Panc1 (cell line): ENCODE measurements at regions not wholly inside any gene's neighbourhood (a gene's known extent, or its start where the extent isn't known, plus 50 kb on each side); places are given as distances from the start of the nearest gene placed in this dataset.

Experiments
- ATAC-seq: fragments of 200-7000 bp; cut with Tn5 transposase; 2 replicates; pipeline ENCODE4 v1.9.1; 2020; ENCODE audit warnings: mild to moderate bottlenecking, moderate library complexity
- BruUV-seq: library from RNA; stranded (reverse); fragments of 400-500 nt; replicated peaks from 2 replicates; lab custom pipeline; 2021; lab: Mats Ljungman, UMichigan
- CTCF ChIA-PET: fragments of 300-600 bp; sonication (Branson Sonifier 250); formaldehyde crosslinking; loops from one replicate; lab custom pipeline; 2022; ENCODE audit warnings: antibody characterized with exemption; lab: Charles Lee
- POLR2A ChIA-PET: fragments of 300-600 bp; sonication (Branson Sonifier 250); formaldehyde crosslinking; loops from one replicate; lab custom pipeline; 2022; ENCODE audit warnings: antibody characterized with exemption; lab: Charles Lee
- DNase-seq: peaks from one replicate; pipeline ENCODE4 v3.0.0-alpha.2; 2010; ENCODE audit warnings: low read depth, low spot score
- H3K27ac ChIP-seq: 2 replicates; pipeline ENCODE4 v1.5.1; 2011; ENCODE audit warnings: mild to moderate bottlenecking, low read length, inconsistent platforms
- H3K27me3 ChIP-seq: fragments of 200-500 bp; sonication (Bioruptor generic); 2 replicates; pipeline ENCODE4 v1.6.0; 2014; ENCODE audit warnings: low read length, inconsistent platforms; ENCODE audit not compliant: control insufficient read depth, insufficient read depth
- H3K36me3 ChIP-seq: fragments of 200-500 bp; sonication (Bioruptor generic); 2 replicates; pipeline ENCODE4 v1.5.1; 2014; ENCODE audit warnings: inconsistent platforms, mild to moderate bottlenecking, low read length, moderate library complexity; ENCODE audit not compliant: control insufficient read depth, insufficient read depth
- H3K4me1 ChIP-seq: 2 replicates; pipeline ENCODE4 v1.5.1; 2011; ENCODE audit warnings: inconsistent platforms, mild to moderate bottlenecking, low read length, moderate library complexity; ENCODE audit not compliant: control insufficient read depth, insufficient read depth
- H3K4me3 ChIP-seq, 2 experiments: 2 replicates each; pipeline ENCODE4 v1.5.1; 2011 to 2012; ENCODE audit warnings: low read depth in 2 of 2, low read length in 2 of 2, mild to moderate bottlenecking in 2 of 2, inconsistent platforms in 1 of 2, moderate library complexity in 1 of 2
- H3K9me3 ChIP-seq: fragments of 200-500 bp; sonication (Bioruptor generic); 2 replicates; pipeline ENCODE4 v1.5.1; 2014; ENCODE audit warnings: low read depth, mild to moderate bottlenecking, inconsistent platforms, low read length, moderate library complexity; ENCODE audit not compliant: control insufficient read depth, insufficient read depth
- CTCF ChIP-seq: fragments of 450-650 bp; IDR thresholded peaks from 2 replicates; pipeline ENCODE4 v1.5.1; 2017; ENCODE audit warnings: mild to moderate bottlenecking
- POLR2AphosphoS5 ChIP-seq: IDR thresholded peaks from 2 replicates; pipeline ENCODE4 v1.6.1; 2012; ENCODE audit warnings: mild to moderate bottlenecking, low read depth, low read length, moderate library complexity
- SIN3A ChIP-seq: IDR thresholded peaks from 2 replicates; pipeline ENCODE4 v1.6.1; 2012; ENCODE audit warnings: low read depth, mild to moderate bottlenecking, low read length, moderate library complexity, borderline replicate concordance; ENCODE audit not compliant: insufficient read depth
- TCF7L2 ChIP-seq: IDR thresholded peaks from 2 replicates; pipeline ENCODE4 v1.6.1; 2011; ENCODE audit warnings: mild to moderate bottlenecking, low read depth, low read length, inconsistent platforms
- in situ Hi-C: cut with HindIII; loops from 2 replicates; pipeline ENCODE4 v1.10.0; 2016; ENCODE audit warnings: low sequenced_read_pairs, low pct_unique_long_range_greater_than_20kb
- intact Hi-C: fragments of 100-400 bp; cut with micrococcal nuclease; formaldehyde crosslinking; loops from one replicate; pipeline ENCODE4 v1.10.0; 2022; ENCODE audit not compliant: unreplicated experiment
- TF ChIP-seq, protein P1 (sequence below), 2 experiments: IDR thresholded peaks; 2 replicates each; pipeline ENCODE4 v1.6.1; 2011 to 2012; ENCODE audit warnings: low read depth in 2 of 2, control low read depth in 1 of 2, low read length in 1 of 2, mild to moderate bottlenecking in 1 of 2, moderate library complexity in 1 of 2; ENCODE audit not compliant: insufficient read depth in 1 of 2

DNA sequence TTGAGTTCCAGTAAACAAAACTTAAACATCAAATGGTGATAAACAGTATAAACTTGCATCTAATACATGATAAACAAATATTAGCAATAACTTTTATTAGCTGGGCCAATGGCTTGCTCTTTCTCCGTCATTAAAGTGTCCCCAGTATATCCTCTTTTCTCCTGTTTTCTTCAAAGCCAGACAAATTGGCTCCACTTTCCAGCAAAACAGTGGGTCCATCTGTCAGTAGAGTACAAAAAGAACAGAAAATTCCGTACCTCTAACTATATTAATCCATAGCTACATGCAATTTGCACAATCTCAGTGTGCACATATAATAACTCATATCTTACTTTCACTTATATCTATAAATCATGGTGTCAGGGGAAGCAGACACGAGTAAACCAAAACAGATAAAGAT, 678.0 kb upstream of the SPRY2 start:
- no peak for ATAC-seq
- POLR2A ChIA-PET = no interaction called here
- TF ChIP-seq CTCF = no peak
- no peak for TF ChIP-seq SIN3A
- TF ChIP-seq, protein P1, sequence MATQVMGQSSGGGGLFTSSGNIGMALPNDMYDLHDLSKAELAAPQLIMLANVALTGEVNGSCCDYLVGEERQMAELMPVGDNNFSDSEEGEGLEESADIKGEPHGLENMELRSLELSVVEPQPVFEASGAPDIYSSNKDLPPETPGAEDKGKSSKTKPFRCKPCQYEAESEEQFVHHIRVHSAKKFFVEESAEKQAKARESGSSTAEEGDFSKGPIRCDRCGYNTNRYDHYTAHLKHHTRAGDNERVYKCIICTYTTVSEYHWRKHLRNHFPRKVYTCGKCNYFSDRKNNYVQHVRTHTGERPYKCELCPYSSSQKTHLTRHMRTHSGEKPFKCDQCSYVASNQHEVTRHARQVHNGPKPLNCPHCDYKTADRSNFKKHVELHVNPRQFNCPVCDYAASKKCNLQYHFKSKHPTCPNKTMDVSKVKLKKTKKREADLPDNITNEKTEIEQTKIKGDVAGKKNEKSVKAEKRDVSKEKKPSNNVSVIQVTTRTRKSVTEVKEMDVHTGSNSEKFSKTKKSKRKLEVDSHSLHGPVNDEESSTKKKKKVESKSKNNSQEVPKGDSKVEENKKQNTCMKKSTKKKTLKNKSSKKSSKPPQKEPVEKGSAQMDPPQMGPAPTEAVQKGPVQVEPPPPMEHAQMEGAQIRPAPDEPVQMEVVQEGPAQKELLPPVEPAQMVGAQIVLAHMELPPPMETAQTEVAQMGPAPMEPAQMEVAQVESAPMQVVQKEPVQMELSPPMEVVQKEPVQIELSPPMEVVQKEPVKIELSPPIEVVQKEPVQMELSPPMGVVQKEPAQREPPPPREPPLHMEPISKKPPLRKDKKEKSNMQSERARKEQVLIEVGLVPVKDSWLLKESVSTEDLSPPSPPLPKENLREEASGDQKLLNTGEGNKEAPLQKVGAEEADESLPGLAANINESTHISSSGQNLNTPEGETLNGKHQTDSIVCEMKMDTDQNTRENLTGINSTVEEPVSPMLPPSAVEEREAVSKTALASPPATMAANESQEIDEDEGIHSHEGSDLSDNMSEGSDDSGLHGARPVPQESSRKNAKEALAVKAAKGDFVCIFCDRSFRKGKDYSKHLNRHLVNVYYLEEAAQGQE (IDR thresholded peaks at IDR 0.05; ENCODE audit: insufficient read depth in 1 of 2, low read depth in 2 of 2, low read length in 1 of 2) = no peak
- no peak for TF ChIP-seq TCF7L2
- no peak for TF ChIP-seq POLR2AphosphoS5

DNA sequence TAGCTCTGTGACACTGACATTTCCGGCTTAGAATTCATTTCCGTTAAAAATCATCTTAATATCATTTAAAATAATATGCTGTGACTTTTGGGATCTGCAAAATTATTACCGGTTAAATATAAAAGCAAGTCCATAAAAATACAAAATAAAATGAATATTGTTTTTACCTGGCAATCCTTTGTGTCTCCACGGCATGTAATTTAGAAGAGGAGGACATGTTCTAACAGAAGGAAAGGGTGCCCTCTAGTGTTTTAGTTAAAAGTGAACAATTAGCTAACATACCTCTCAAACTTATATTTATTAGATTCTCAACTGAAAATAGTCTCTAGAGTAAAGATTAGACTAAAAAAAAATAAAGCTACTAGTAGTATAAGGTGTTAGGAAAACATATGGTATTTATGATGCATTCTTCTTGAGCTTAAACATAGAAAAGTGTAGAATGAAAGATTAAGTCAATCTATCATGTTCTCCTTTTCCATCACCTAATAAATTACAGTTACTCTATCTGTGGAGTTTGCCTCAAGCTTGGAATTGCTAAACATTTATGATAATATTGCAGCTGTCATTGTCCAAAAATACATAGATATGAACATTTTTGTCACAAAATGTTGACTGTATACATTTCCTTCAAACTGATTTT, 676.7 kb upstream of the SPRY2 start:
- ATAC-seq (no peak; the same call in 1 of the 2 replicates), DNase-seq (no peak)
- no peak overlapping the region for H3K27ac ChIP-seq
- no peaks in the 10 kb centered on the region for H3K4me1 ChIP-seq
- ChIA-PET CTCF (interaction anchor here (0.8 to 1.1 kb wide), 2 partner anchors 39 to 675 kb away, joined by 4 to 6 read pairs; no protein-coding TSS in a partner anchor), POLR2A (no interaction called here)
- H3K4me3 ChIP-seq = no peak overlapping the region
- in situ Hi-C loops = no loop called here
- H3K27me3 ChIP-seq = no peaks in the 10 kb centered on the region
- intact Hi-C loops = loop anchor here (5.0 kb wide), 2 partner anchors 40 to 675 kb away; partner anchors contain the start of gene SPRY2
- H3K9me3 ChIP-seq = peaks cover 4% of the 10 kb centered on the region; the same call in 1 of the 2 replicates
- TF ChIP-seq CTCF (peak; percentile 47; the same call in 1 of the 2 replicates), SIN3A (no peak)
- H3K36me3 ChIP-seq = no peaks in the 10 kb centered on the region
- no TSS peak for BruUV-seq

More for the DNA sequence above, 678.0 kb upstream of the SPRY2 start:
- intact Hi-C loops = loop anchor here (5.0 kb wide), 2 partner anchors 42 to 677 kb away; partner anchors contain the start of gene SPRY2
- H3K27me3 ChIP-seq = no peaks in the 10 kb centered on the region
- in situ Hi-C loops = no loop called here
- H3K36me3 ChIP-seq = no peaks in the 10 kb centered on the region
- no peaks in the 10 kb centered on the region for H3K4me1 ChIP-seq
- BruUV-seq = no TSS peak
- no peak for DNase-seq
- no peak overlapping the region for H3K4me3 ChIP-seq
- no peak overlapping the region for H3K27ac ChIP-seq
- peaks cover 4% of the 10 kb centered on the region; the same call in 1 of the 2 replicates for H3K9me3 ChIP-seq
- CTCF ChIA-PET = no interaction called here
